Fibroblast of villous mesenchyme (primary cell): ENCODE measurements at regions not wholly inside any gene's neighbourhood (a gene's known extent, or its start where the extent isn't known, plus 50 kb on each side); places are given as distances from the start of the nearest gene placed in this dataset.

Experiments
- DNase-seq: peaks from one replicate; pipeline ENCODE4 v3.0.0-alpha.2; 2010; ENCODE audit warnings: low read depth
- H3K4me3 ChIP-seq: 2 replicates; pipeline ENCODE4 v1.5.1; 2011; ENCODE audit warnings: low read depth, mild to moderate bottlenecking, low read length
- CTCF ChIP-seq: IDR thresholded peaks from 2 replicates; pipeline ENCODE4 v1.5.1; 2012; ENCODE audit warnings: low read depth, mild to moderate bottlenecking, low read length; ENCODE audit not compliant: insufficient read depth

- H3K4me3 ChIP-seq: no peak overlapping the region
- TF ChIP-seq CTCF: no peak
- no peak for DNase-seq
These were observed 54.6 kb upstream of the STXBP5L start for GRCh38 chr3:120853416-120853815.

GRCh38 chr3:120854908-120855526, 53.0 kb upstream of the STXBP5L start:
- no peak for TF ChIP-seq CTCF
- no peak for DNase-seq
- H3K4me3 ChIP-seq: no peak overlapping the region

- no peak overlapping the region for H3K4me3 ChIP-seq
- DNase-seq: peak; percentile 12
- TF ChIP-seq CTCF: no peak
These were observed 52.2 kb upstream of the STXBP5L start for GRCh38 chr3:120855665-120856437.
